GM23248 (cell line): ENCODE measurements at regions not wholly inside any gene's neighbourhood (a gene's known extent, or its start where the extent isn't known, plus 50 kb on each side); places are given as distances from the start of the nearest gene placed in this dataset.

Source experiments
- DNase-seq: peaks from one replicate; pipeline ENCODE4 v3.0.0-alpha.2; 2015
- H2AFZ ChIP-seq: fragments of 200-600 bp; sonication (generic); 2 replicates; pipeline ENCODE4 v1.6.1; 2016; ENCODE audit warnings: antibody characterized with exemption
- H3F3A ChIP-seq: fragments of 200-600 bp; sonication (generic); 2 replicates; pipeline ENCODE4 v1.6.1; 2016; ENCODE audit warnings: mild to moderate bottlenecking, antibody characterized with exemption, mixed run types; ENCODE audit not compliant: insufficient read depth
- H3K27ac ChIP-seq: fragments of 200-600 bp; sonication (generic); 2 replicates; pipeline ENCODE4 v1.5.1; 2016; ENCODE audit warnings: mild to moderate bottlenecking
- H3K27me3 ChIP-seq: fragments of 200-600 bp; sonication (generic); replicated peaks from 2 replicates; pipeline ENCODE4 v1.6.1; 2016; ENCODE audit warnings: mild to moderate bottlenecking; ENCODE audit not compliant: insufficient read depth
- H3K36me3 ChIP-seq: fragments of 200-600 bp; sonication (generic); 2 replicates; pipeline ENCODE4 v1.6.1; 2016; ENCODE audit warnings: low read depth, mild to moderate bottlenecking
- H3K4me1 ChIP-seq: fragments of 200-600 bp; sonication (generic); 2 replicates; pipeline ENCODE4 v1.6.1; 2016; ENCODE audit warnings: mild to moderate bottlenecking; ENCODE audit not compliant: insufficient read depth
- H3K4me2 ChIP-seq: fragments of 200-600 bp; sonication (generic); one replicate; pipeline ENCODE4 v1.6.1; 2016; ENCODE audit warnings: mild to moderate bottlenecking; ENCODE audit not compliant: unreplicated experiment
- H3K4me3 ChIP-seq: fragments of 200-600 bp; sonication (generic); 2 replicates; pipeline ENCODE4 v1.5.1; 2016; ENCODE audit warnings: mild to moderate bottlenecking
- H3K79me2 ChIP-seq: fragments of 200-600 bp; sonication (generic); 2 replicates; pipeline ENCODE4 v1.6.1; 2016; ENCODE audit warnings: mild to moderate bottlenecking; ENCODE audit not compliant: insufficient read depth
- H3K9ac ChIP-seq: fragments of 200-600 bp; sonication (generic); 2 replicates; pipeline ENCODE4 v1.6.1; 2016; ENCODE audit warnings: mild to moderate bottlenecking
- H3K9me2 ChIP-seq: fragments of 200-600 bp; sonication (generic); 2 replicates; pipeline ENCODE4 v1.6.1; 2016; ENCODE audit warnings: mixed run types, mild to moderate bottlenecking, moderate library complexity; ENCODE audit not compliant: insufficient read depth
- H3K9me3 ChIP-seq: fragments of 200-600 bp; sonication (generic); one replicate; pipeline ENCODE4 v1.6.1; 2017; ENCODE audit warnings: low read depth
- H4K20me1 ChIP-seq: fragments of 200-600 bp; sonication (generic); 2 replicates; pipeline ENCODE4 v1.6.0; 2016; ENCODE audit not compliant: insufficient read depth
- EZH2 ChIP-seq: fragments of 200-600 bp; sonication (generic); IDR thresholded peaks from 2 replicates; pipeline ENCODE4 v1.6.1; 2018; ENCODE audit warnings: antibody characterized with exemption, mild to moderate bottlenecking; ENCODE audit not compliant: insufficient read depth, poor library complexity, severe bottlenecking
- EZH2phosphoT487 ChIP-seq: fragments of 200-600 bp; sonication (generic); IDR thresholded peaks from 2 replicates; pipeline ENCODE4 v1.6.1; 2018; ENCODE audit warnings: antibody characterized with exemption, moderate library complexity, mild to moderate bottlenecking, low read depth; ENCODE audit not compliant: insufficient read depth
- WGBS, 2 experiments: methylation state at CpG; one replicate each; pipeline ENCODE4 v1.1.6; 2015 to 2017; ENCODE audit warnings: low lambda C conversion rate in 2 of 2, low coverage in 1 of 2; ENCODE audit errors: missing lambda C conversion rate in 2 of 2; 5-methylcytosine and 5-hydroxymethylcytosine counted together
- in situ Hi-C: fragments of 300-500 bp; cut with MboI; formaldehyde crosslinking; loops from 2 replicates; pipeline ENCODE4 v1.15.0; 2020

DNA sequence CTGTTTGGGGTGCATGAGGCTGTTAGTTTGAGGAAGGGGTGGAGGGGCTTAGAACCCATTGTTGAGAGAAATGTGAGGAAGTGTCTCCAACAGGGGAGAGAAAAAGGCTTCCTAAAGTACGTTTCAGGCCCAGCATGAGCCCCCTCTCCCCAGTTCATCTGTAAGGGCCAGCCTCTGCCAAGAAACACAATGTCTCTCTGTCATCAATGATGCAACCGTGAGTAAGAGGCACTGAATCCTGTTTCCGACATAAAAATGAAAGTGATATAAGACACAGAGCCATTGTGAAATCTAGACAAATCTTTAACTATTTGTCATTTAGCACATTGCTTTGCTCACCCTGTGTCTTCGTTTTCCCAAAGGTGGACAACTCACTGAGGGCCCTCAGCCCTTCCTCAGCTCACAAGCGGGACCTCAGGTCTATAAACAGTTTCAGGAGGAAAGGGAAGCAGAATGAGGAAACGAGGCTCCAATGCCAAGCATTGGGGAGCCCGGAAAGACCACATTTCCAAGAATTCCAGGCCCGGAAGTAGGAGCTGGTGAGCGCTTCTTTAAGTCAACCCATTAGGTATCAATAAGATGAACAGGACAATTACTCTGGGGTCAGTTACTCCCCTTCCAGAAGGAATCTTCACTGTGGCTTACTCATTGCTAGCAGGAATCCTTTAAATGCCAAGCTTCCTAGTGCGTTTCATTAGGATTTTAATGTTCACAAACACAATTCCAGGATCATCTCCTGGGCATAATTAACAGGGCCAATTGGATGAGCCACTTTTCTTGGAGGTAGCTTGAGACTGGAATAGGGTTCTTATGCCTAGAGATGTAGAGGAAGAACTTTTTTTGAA lies 59.0 kb upstream of the KLF4 start:
- Histone ChIP-seq H3K79me2 (no peaks in the 10 kb centered on the region), H3K9me3 (no peaks in the 10 kb centered on the region), H3K9ac (peak overlapping the region; percentile 59), H4K20me1 (no peaks in the 10 kb centered on the region), H3K4me3 (peak overlapping the region; percentile 60), H3K4me1 (peaks cover 19% of the 10 kb centered on the region), H3F3A (peaks cover 11% of the 10 kb centered on the region; the same call in 1 of the 2 replicates), H3K27ac (peak overlapping the region; percentile 84), H2AFZ (peak overlapping the region; percentile 85), H3K4me2 (peak overlapping the region; percentile 96), H3K36me3 (no peaks in the 10 kb centered on the region), H3K27me3 (no peaks in the 10 kb centered on the region), H3K9me2 (no peaks in the 10 kb centered on the region)
- peak; percentile 97 for DNase-seq
- TF ChIP-seq EZH2phosphoT487 (0 out of 2 replicates have a peak, but pooled peaks have one; percentile 42), EZH2 (no peak)
- in situ Hi-C loops = no loop called here
- 17 to 22% methylated on average over 10 of the region's 10 CpGs for WGBS, 2 experiments

DNA sequence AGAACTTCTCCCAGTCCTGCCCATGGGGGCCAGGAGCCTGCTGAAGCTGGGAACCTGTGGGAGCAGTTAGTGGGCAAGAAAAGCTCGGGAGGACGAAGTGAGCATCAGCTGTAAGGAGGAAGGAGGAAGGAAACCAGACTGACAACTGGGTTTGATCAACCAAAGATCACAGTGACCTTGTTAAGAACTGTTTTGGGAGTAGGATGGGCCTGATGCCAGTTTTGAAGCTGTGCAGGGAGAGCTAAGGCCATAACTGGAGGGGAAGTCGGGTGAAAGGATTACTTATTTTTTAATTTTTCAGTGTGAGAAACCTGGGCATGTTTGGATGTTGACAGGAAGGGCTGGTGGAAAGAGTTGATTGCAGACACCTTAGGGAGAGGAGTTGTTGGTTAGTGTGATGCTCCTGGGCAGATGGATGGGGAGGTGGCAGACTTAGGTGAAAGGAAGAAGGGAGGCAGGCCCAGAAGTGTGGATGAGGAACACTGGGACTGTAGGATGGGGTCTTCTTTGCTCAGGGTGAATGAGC lies 58.3 kb upstream of the KLF4 start:
- peak overlapping the region; percentile 96 for H3K4me2 ChIP-seq
- DNase-seq = peak; percentile 14
- in situ Hi-C loops = no loop called here

DNA sequence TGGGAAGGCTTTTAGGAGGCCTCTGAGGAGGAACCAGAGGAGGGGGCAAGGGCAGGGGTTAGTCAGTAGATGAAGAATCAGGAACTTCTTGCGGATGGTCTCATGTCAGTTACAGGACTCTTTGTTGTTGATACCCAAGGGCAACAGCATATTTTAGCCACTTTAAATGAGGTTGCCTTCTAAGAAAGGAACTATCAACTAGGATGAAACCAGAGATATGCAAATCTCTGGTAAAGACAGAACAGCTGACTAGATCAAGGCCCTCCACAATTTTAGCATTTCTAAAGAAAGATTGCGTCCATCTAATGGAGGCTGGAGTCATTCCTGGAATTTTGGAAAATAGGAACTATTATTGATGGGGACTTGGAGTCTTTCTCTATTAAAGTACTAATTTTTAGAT lies 57.7 kb upstream of the KLF4 start:
- in situ Hi-C loops = no loop called here
- H3K27ac ChIP-seq = no peak overlapping the region
- H4K20me1 ChIP-seq = no peaks in the 10 kb centered on the region
- TF ChIP-seq EZH2 (no peak), EZH2phosphoT487 (no peak)
- 96 to 97% methylated on average over 2 of the region's 2 CpGs for WGBS, 2 experiments
- peaks cover 19% of the 10 kb centered on the region for H3K4me1 ChIP-seq
- H3K9ac ChIP-seq = no peak overlapping the region
- peak overlapping the region; percentile 85; the same call in 1 of the 2 replicates for H2AFZ ChIP-seq
- no peaks in the 10 kb centered on the region for H3K79me2 ChIP-seq
- H3K4me3 ChIP-seq = no peak overlapping the region
- DNase-seq = no peak
- H3K9me2 ChIP-seq = no peaks in the 10 kb centered on the region
- H3F3A ChIP-seq = peaks cover 11% of the 10 kb centered on the region; the same call in 1 of the 2 replicates
- H3K36me3 ChIP-seq = no peaks in the 10 kb centered on the region
- no peaks in the 10 kb centered on the region for H3K9me3 ChIP-seq
- no peaks in the 10 kb centered on the region for H3K27me3 ChIP-seq
- no peak overlapping the region for H3K4me2 ChIP-seq

More for the DNA sequence above, 58.3 kb upstream of the KLF4 start:
- TF ChIP-seq EZH2phosphoT487 (no peak), EZH2 (no peak)
- H3K79me2 ChIP-seq = no peaks in the 10 kb centered on the region
- H3K4me3 ChIP-seq = no peak overlapping the region; the same call in 1 of the 2 replicates
- peak overlapping the region; percentile 84 for H3K27ac ChIP-seq
- peaks cover 11% of the 10 kb centered on the region; the same call in 1 of the 2 replicates for H3F3A ChIP-seq
- peaks cover 19% of the 10 kb centered on the region for H3K4me1 ChIP-seq
- H2AFZ ChIP-seq = peak overlapping the region; percentile 85
- H3K9ac ChIP-seq = peak overlapping the region; percentile 59; the same call in 1 of the 2 replicates
- H3K9me2 ChIP-seq = no peaks in the 10 kb centered on the region
- no peaks in the 10 kb centered on the region for H4K20me1 ChIP-seq
- H3K36me3 ChIP-seq = no peaks in the 10 kb centered on the region
- H3K27me3 ChIP-seq = no peaks in the 10 kb centered on the region
- WGBS, 2 experiments = 10 to 27% methylated on average over 3 of the region's 3 CpGs
- no peaks in the 10 kb centered on the region for H3K9me3 ChIP-seq

DNA sequence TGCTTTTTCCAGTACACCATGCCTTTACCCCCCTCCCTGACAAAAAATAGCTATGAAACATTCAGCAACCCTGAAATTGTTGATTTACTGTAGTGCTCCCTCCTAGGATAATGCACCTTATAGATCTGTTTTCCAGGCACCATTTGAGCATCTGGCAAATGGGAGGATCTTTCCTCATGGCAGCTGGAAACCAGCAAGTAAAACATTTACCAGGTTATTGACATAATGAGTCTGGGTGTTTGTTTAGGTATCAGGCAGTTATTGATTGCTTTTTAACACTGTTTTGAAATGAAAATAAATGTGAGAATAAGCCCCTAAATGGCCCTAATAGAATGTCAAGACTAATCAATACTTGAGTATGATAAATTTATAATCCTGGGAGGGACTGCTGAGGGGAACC lies 57.3 kb upstream of the KLF4 start:
- Histone ChIP-seq H2AFZ (no peak overlapping the region), H3K4me1 (peaks cover 19% of the 10 kb centered on the region), H3F3A (peaks cover 11% of the 10 kb centered on the region; the same call in 1 of the 2 replicates), H3K4me2 (no peak overlapping the region), H3K9me3 (no peaks in the 10 kb centered on the region), H3K9me2 (no peaks in the 10 kb centered on the region), H4K20me1 (no peaks in the 10 kb centered on the region), H3K9ac (no peak overlapping the region), H3K36me3 (no peaks in the 10 kb centered on the region), H3K27ac (no peak overlapping the region), H3K79me2 (no peaks in the 10 kb centered on the region), H3K4me3 (no peak overlapping the region), H3K27me3 (no peaks in the 10 kb centered on the region)
- no peak for TF ChIP-seq EZH2phosphoT487
- TF ChIP-seq EZH2 = no peak
- in situ Hi-C loops = no loop called here
- DNase-seq = no peak
